HG02938 (cell line): ENCODE measurements at regions not wholly inside any gene's neighbourhood (a gene's known extent, or its start where the extent isn't known, plus 50 kb on each side); places are given as distances from the start of the nearest gene placed in this dataset.
"Not testable (repeated sequence)": the region's sequence is repeated elsewhere in the genome, so short reads cannot be mapped to it uniquely, and the experiment has no call there.

Experiments used
- ATAC-seq: cut with Tn5 transposase; IDR thresholded peaks from one replicate; pipeline ENCODE4 v1.9.1; 2021; ENCODE audit warnings: mild to moderate bottlenecking, moderate library complexity; ENCODE audit not compliant: unreplicated experiment

GRCh38 chr11:36775756-36776155 is 177.7 kb upstream of the RAG2 start:
- no peak for ATAC-seq

GRCh38 chr11:36775130-36775529 is 177.1 kb upstream of the RAG2 start:
- ATAC-seq, result no peak

- ATAC-seq, result no peak
Measured at GRCh38 chr11:36774603-36775002, 176.6 kb upstream of the RAG2 start.

- ATAC-seq, result peak; percentile 72
Measured at GRCh38 chr11:36763187-36763586, 165.2 kb upstream of the RAG2 start.

- ATAC-seq, result no peak
Measured at GRCh38 chr11:36757075-36757474, 159.0 kb upstream of the RAG2 start.

- ATAC-seq, result no peak
Measured at GRCh38 chr11:36753960-36754359, 155.9 kb upstream of the RAG2 start.

- no peak for ATAC-seq
Measured at GRCh38 chr11:36751996-36752395, 154.0 kb upstream of the RAG2 start.

GRCh38 chr11:36751335-36751781 is 153.3 kb upstream of the RAG2 start:
- no peak for ATAC-seq

GRCh38 chr11:36750349-36750748 is 152.3 kb upstream of the RAG2 start:
- no peak for ATAC-seq

GRCh38 chr11:36748836-36749235 is 150.8 kb upstream of the RAG2 start:
- no peak for ATAC-seq

GRCh38 chr11:36746886-36747710 is 149.1 kb upstream of the RAG2 start:
- ATAC-seq, result peak; percentile 90

- ATAC-seq, result no peak
Measured at GRCh38 chr11:36744375-36745168, 146.5 kb upstream of the RAG2 start.

- ATAC-seq, result peak; percentile 64
Measured at GRCh38 chr11:36743039-36743438, 145.0 kb upstream of the RAG2 start.

GRCh38 chr11:36741515-36741914 is 143.5 kb upstream of the RAG2 start:
- no peak for ATAC-seq

GRCh38 chr11:36738292-36738861 is 140.3 kb upstream of the RAG2 start:
- no peak for ATAC-seq

- ATAC-seq, result no peak
Measured at GRCh38 chr11:36736103-36736502, 138.1 kb upstream of the RAG2 start.

- not testable (repeated sequence) for ATAC-seq
Measured at GRCh38 chr11:36733721-36734120, 135.7 kb upstream of the RAG2 start.

- no peak for ATAC-seq
Measured at GRCh38 chr11:36730761-36731160, 132.7 kb upstream of the RAG2 start.

- no peak for ATAC-seq
Measured at GRCh38 chr11:36729825-36730224, 131.8 kb upstream of the RAG2 start.

- no peak for ATAC-seq
Measured at GRCh38 chr11:36726420-36726819, 128.4 kb upstream of the RAG2 start.

GRCh38 chr11:36724742-36725385 is 126.8 kb upstream of the RAG2 start:
- ATAC-seq, result peak; percentile 85
